ENCODE measurements at regions not wholly inside any gene's neighbourhood (a gene's known extent, or its start where the extent isn't known, plus 50 kb on each side); places are given as distances from the start of the nearest gene placed in this dataset.
"Not testable (repeated sequence)": the region's sequence is repeated elsewhere in the genome, so short reads cannot be mapped to it uniquely, and the experiment has no call there.

DNA sequence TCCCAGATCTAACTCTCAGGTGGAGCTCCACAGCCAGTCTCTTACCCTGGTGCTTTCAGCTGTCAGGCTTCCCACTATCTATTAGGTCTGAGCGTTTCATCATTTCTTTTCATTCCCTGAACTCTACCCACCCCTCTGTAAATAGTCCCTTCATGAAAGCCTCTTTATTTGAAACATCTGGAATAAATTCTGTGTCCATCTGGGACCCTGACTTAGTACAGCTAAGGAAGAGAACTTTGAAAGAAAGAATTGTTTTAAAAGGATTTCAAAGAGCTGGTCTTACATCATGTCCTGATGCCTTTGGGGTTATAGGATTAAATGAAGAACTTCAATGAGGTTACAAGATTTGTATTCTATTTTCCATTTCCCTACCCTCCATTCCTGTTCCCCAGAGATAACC lies 388.5 kb upstream of the CA10 start:
- peak; percentile 3 for DNase-seq (ENCODE audit: low read depth)

DNA sequence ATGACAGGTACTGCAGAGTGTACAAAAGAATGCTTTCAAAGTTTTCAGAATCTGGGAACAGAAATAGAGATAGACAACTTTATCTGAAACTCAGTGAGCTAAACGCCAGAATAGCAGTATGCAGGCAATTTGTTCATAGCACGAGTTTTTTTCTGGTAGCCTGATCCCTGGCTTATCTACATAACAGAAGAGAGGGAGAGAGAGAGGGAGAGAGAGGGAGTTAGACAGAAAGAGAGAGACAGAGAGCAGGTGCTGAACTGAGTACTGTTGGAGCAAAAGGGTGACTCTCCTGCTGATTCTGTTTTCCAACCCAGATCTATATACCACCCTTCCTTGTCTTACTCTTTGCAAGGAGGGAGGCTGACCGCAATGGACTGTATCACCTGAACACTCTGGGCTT lies 388.0 kb upstream of the CA10 start:
- no peak for DNase-seq (ENCODE audit: low read depth)

DNA sequence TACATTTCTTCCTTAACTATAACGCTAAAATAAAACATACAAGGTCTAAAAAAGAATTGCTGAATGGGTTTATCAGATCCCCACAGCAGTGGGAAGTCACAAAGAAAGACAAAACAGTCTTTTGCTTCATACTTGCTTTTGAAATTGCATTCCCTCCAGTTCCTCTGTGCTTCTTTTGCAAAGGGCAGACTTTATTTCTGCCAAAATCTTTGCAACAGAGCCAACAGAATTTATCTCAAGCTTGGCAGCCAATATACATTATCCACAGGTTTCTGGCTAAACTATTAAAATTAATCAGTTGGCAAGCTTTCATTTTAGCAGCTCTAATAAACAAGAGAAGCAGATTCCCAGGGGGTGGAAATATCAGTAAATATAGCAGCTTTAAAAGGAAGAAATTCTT lies 378.9 kb upstream of the CA10 start:
- DNase-seq (ENCODE audit: low read depth), result no peak

DNA sequence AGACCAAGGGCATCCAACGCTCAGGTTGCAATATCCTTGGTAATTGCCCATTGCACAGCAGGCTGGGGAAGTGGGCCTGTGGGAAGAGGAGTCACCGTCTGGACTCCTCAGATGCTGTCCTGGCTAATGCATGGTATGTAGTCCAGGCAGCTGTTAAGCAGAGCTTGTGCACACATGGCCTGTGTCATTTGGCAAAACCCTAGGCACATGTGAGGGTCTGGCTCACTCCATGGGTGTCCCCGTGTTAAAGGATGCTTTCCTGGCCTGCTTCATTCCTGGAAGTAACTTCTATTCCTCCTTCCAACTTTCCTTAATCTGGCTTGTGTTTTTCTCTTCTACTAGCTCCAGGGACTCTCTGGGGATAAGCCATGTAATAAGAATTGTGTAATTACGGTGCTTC lies 378.0 kb upstream of the CA10 start:
- DNase-seq (ENCODE audit: low read depth), result no peak

DNA sequence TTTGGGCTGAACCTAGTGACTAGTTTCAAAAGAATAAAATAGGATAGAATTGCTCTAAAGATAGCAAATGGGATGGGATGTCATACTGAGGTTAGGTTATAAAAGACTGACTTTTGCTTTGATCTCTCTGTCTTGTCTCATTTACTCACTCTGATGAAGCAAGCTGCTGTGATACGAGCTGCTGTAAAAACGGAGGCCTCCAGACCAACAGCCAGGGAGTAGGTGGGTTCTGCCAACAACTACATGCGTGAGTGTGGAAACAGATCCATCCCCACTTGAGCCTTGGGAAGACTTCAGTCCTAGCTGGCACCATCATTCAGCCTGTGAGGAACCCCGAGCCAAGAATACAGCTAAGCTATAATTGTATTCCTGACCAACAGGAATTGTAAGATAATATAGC lies 373.9 kb upstream of the CA10 start:
- DNase-seq (ENCODE audit: low read depth), result no peak

DNA sequence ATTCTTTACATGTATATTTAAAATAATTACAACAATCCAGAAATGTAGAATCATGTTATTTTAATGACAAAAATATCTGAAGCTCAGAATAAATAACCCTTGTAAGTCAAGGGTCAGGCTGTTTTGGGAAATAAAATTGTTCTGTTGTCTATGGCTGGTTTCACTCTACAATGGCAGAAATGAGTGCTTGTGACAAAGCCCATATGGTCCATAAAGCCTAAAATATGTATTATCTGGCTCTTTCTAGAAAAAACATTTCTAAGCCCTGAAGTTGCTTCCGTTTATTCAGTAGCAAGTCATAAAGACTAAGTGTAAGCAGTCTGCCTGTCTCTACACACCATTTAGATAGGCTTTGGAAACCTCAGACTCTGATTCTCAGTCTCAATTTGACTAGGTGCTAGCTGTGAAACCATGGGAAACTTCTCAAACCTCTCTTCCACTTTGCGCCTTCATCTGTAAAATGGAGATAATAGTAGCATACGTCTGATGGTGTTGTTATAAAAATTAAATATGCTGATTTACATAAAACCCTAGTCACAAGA lies 365.7 kb upstream of the CA10 start:
- no peak for DNase-seq (ENCODE audit: low read depth)

DNA sequence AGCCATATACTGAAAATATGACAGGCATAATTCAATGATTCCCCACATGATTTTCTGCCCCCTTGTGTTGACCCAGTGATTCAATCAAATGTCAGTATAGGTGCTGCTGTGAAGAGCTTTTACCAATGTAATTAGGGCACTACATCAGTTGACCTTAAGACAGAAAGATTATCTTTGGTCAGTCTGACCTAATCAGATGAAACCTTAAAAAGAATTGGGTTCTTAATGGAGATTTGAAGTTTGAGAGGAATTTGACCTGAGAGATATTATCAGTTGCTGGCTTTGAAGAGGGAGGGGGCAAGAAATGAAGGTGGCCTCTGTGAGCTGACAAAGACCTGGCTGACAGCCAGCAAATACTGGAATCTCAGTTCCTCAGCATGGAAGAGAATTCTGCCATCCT lies 358.7 kb upstream of the CA10 start:
- DNase-seq (ENCODE audit: low read depth), result no peak

DNA sequence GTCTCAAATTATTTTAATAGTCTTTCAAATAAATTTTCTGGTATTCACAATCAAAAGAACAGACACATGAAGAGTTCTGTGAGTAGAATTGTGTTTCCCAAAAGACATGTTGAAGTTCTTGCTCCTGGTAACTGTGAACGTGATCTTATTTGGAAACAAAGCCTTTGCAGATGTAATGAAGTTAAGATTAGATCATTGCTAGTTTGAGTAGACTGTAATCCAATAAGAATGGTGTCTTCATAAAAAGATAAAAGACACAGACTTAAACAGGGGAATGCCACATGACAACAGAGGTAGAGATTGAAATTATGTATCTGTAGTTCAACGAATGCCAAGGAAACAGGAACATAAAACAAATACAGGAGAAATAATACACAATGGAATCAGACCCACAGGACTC lies 357.4 kb upstream of the CA10 start:
- no peak for DNase-seq (ENCODE audit: low read depth)

DNA sequence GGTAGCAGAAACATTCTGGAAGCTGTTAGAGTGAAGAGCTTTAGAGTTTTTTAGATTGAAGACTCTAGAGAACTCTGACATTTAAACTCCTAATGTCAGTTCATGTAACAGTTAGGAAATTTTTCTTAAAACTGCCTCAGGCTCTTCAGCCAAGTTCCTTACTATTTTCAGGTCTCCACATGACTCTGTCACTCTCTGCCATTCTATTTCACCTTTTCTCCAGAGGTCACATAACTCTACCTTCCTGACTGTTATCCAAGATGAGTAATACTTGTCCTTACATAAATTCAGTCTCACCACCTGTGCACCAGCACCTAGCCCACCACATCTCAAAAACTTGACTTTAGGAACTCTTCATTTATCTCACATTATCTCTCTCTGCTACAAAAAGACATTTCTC lies 347.1 kb upstream of the CA10 start:
- DNase-seq (ENCODE audit: low read depth), result no peak

DNA sequence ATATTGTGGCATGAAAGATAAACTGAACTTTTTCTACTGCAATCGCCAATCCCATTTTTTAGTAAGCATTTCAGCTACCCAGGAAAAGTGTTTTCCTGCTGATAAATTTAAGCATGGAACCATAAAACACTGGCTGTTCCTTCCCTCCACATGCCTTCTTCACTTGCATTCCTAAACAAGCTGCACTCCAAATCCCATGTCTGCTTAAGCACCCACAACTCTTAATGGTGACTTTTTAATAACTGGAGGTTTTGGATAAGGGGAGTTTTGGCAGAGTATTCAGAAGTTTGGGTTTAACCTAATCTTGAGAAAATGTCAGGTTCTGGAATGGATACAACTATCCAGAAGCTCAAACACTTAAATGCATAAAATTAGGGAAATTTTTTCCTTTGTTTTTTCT lies 345.6 kb upstream of the CA10 start:
- DNase-seq (ENCODE audit: low read depth), result no peak

DNA sequence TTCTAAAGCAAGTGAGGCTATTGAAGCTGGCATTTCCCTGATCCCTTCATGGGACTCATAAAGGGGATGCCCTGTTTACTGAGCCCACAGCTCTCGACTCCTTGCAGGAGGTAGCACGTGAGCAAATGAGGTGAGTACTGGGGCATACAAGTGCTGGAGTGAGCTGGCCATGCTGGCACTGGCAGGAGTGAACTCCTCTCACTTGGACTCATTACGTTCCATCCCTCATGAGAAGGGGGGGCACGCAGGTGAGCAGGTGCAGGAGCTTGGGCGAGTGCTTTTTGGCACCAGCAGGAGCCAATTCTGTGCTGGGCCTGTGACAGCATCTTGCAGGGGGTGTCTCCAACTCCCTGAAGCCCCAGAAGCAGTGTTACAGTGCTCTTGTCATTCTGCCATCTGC lies 337.1 kb upstream of the CA10 start:
- no peak for DNase-seq (ENCODE audit: low read depth)

DNA sequence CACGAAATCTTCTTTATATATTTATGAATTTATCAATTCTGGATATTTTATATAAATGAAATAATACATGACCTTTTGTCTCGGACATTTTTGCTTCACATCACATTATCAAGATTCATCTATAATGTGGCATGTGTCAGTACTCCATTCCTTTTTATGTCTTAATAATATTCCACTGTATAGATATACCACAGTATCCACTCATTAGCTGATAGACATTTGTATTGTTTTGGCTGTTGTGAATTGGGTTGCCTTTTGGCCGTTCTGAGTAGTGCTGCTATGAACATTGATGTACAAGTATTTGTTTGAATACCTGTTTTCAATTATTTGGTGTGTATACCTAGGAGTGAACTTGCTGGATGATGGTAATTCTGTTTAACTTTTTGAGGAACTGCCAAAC lies 323.8 kb upstream of the CA10 start:
- no peak for DNase-seq (ENCODE audit: low read depth)

DNA sequence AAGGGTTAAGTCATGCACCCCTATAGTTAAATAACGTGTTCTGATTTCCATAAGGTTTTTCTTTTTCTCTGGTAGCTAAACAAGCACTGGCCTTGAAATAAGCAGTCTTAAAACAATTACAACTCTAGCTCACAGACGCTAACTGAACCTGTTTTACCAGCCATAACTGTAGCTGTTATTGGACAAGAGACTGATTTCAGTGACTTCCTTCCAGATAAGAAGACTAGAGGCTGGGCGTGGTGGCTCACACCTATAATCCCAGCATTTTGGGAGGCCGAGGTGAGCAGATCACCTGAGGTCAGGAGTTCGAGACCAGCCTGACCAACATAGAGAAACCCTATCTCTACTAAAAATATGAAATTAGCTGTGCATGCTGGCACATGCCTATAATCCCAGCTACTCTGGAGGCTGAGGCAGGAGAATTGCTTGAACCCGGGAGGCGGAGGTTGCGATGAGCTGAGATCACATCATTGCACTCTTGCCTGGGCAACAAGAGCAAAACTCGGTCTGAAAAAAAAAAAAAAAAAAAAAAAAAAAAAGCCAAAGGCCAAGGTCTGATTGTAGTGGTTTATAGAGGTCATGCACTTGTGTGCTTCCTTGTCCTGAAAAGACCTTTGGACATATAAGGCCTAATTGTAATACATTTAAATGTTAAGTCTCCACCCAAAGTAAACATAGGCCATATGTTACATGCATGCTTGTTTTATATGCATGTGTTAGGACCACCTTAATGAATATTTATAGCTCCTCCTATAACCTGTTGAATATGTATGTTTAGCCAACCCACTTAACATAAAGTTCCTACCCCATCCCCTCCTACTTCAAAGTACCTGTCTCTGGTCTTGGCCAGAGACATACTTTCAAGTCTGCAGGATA lies 319.5 kb upstream of the CA10 start:
- DNase-seq (ENCODE audit: low read depth), result no peak

DNA sequence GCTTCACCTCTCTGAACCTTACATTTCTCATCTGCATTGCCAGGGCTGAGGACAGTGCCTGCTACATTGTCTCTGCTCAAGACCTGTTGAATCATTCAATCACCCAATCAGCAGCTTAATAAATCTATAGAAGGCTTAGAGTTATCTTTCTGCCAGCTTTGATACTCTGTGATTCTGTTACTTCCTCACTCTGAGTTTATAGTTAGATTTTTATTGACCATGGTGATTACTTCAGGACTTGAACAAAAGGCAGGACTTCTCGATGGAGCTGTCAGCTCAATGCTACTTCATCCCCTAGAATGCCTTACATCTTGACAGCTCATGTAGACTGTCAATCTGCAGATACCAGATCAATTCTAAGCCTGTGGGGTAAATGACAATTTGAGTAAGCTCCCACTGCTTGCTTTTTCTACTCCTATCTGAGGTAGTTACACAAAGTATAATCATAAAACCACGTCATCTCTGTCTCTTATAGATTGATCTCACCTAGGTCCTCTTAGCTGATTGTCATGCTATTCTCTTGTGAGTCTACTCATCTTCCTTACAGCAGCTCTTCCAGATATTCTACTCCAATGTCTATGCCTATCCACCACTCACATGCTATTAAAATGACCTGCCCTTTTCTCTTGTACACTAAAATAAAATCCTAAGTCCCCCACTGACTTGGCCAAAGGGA lies 318.3 kb upstream of the CA10 start:
- no peak for DNase-seq (ENCODE audit: low read depth)

DNA sequence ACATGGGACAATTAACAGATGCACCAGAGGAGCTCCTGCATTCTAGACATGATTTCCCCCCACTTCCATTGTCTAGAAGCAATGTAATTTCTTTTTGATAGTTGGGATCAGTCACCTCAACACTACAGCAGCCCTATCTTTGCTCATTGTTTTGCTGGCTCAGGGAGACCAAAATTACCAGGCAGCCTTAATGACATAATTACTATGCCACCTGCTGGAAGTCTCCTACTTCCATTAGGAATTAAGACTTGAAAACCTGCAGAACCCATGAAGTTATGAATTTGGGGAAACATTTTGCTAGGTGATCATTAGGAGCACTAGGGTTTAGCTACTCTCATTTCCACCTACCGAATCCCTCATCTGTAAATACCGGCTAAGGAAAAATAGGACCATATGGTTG lies 312.0 kb upstream of the CA10 start:
- no peak for DNase-seq (ENCODE audit: low read depth)

DNA sequence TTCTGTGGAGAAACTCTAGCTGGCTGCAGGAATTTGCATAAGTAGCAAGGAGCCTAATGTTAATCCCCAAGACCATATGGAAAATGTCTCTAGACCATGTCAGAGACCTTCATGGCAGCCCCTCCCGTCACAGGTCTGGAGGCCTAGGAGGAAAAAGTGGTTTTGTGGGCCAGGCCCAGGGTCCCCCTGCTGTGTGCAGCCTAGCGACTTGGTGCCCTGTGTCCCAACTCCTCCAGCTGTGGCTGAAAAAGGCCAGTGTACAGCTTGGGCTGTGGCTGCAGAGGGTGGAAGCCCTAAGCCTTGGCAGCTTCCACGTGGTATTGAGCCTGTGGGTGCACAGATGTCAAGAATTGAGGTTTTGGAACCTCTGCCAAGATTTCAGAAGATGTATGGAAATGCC lies 306.9 kb upstream of the CA10 start:
- peak; percentile 32 for DNase-seq (ENCODE audit: low read depth)

DNA sequence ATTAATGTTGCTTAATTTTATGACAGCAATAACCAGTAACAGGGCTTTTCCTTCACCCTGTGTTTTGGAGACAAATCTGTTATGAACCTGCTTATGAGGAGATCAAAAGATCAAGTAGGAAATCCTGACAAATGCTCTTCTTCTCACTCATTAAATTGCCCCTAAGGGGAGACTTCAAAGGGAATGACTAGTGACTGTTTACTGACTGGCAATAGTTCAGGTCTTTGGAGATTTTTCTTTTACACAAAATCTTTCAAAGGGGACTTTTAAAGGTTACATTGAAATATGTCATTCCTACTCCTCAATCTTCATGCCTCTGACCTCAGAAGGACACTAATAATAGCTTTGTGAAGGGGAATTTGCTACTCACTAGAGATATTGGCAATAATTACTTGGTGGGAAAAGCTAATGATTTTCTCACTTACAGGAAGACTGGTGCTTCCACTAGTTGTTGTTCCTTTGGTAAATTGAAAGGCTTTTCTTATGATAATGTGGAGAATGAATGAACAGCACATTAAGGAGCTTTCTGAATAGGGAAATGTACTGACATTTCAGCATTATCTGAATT lies 292.9 kb upstream of the CA10 start:
- no peak for DNase-seq (ENCODE audit: low read depth)

DNA sequence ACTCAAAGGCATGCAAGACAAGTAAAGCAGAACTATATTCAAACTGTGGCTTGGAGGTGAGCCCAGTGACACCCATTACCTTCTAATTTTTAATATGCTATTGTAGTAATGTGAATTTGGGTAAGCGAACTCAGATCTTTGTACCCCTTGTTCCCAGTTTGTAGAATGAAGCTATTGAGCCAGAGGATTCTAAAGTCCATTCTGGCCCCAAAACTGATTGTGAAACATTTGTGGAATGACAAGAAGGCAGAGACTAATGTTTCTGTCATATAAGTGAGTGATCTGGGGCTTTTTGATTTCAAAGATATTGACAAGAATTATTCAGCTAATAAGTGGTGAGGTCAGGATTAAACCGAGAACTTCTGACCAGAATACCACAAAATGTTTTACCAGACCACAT lies 283.8 kb upstream of the CA10 start:
- DNase-seq (ENCODE audit: low read depth), result no peak

DNA sequence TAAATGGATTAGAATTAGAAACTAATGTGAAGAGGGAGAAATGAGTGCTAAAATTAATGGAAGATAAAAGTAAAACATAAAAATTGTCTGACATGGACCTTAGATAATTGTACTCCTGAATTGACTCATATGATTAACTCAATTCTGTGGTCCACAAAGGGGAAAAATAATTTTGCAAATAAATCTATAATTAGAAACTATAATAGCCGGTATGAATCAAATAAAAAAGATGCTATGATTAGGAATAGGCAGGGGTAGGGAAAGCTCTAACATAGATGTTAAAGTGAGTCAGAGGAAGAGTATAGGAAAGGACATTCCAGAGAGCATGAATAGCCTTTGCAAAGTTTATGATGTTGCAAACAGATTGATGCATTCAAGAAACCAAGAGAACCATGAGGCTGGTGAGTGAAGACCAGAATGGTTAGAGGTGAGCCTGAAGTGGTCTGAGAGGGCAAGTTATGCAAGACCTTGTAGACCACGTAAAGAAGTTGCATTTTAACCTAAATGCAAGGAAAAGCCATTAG lies 262.1 kb upstream of the CA10 start:
- DNase-seq (ENCODE audit: low read depth), result no peak

DNA sequence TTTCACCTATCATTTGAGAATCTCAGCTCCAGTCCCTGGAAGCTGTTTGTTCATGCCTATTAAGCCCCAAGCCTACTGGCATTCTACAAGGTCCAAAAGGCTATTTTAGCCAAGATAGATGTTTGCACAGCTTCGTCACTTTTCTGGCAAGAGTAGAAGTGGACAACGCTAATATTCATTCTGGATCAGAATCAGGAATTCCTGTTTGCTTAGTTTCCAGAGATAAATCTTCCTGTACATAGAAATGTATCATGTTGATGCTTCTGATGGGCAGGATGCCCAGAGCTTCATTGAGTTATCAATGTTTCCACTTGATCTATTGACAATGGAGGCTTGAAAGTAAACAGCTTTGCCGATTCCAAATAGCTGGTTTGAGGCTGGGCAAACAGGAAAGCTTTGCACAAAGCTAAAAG lies 260.7 kb upstream of the CA10 start:
- peak; percentile 13 for DNase-seq (ENCODE audit: low read depth)

DNA sequence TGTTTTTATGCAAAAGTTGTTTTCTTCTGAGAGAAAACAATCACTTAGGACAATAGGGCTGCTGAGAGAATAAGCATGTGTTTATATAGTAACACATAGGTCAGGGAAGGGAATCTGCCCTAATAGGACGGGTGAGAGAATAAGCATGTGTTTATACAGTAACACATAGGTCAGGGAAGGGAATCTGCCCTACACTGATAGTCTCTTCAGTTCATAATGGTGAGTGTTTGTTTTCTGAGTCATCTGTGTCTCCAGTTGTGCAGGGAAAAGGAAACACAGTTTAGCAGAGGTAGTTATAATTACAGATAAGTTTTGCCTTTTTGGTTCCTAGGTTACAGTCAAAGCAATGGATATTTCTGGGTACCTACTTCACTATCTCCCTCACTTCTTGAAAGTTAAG lies 252.3 kb upstream of the CA10 start:
- no peak for DNase-seq (ENCODE audit: low read depth)

DNA sequence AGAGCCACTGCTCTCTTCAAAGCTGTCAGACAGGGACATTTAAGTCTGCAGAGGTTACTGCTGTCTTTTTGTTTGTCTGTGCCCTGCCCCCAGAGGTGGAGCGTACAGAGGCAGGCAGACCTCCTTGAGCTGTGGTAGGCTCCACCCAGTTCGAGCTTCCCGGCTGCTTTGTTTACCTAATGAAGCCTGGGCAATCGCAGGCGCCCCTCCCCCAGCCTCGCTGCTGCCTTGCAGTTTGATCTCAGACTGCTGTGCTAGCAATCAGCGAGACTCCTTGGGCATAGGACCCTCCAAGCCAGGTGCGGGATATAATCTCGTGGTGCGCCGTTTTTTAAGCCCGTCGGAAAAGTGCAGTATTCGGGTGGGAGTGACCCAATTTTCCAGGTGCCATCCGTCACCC lies 250.7 kb upstream of the CA10 start:
- not testable (repeated sequence) for DNase-seq (ENCODE audit: low read depth)

DNA sequence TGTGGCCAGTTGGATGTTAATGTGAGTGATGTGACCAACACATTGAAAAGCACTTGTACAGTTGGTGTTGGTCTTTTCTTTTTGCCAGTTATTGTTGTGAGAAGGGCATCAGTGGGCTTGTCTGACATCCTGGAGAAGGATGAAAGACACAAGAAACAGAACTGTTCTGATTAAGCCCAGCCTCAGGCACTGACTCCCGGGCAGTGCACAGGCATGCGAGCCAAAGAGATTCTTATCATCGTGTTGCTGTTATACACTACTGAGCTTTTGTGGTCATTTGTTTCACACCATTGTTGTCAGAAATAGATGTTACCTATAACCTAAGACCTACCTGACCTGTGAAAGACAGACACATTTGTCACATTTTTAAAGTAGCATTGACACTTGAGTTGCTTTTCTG lies 236.8 kb upstream of the CA10 start:
- DNase-seq (ENCODE audit: low read depth), result no peak
